WTC11 (cell line): ENCODE measurements at regions not wholly inside any gene's neighbourhood (a gene's known extent, or its start where the extent isn't known, plus 50 kb on each side); places are given as distances from the start of the nearest gene placed in this dataset.

Experiments used
- ATAC-seq: fragments of 200-7000 bp; cut with Tn5 transposase; 2 replicates; pipeline ENCODE4 v1.10.0; 2021; ENCODE audit warnings: mild to moderate bottlenecking, moderate library complexity
- CTCF ChIA-PET: fragments of 300-600 bp; sonication (Branson Sonifier 250); formaldehyde crosslinking; loops from one replicate; lab custom pipeline; 2021; ENCODE audit warnings: antibody characterized with exemption; lab: Charles Lee
- POLR2A ChIA-PET: fragments of 350-600 bp; sonication (Branson Sonifier 250); formaldehyde crosslinking; loops from one replicate; lab custom pipeline; 2021; ENCODE audit warnings: antibody characterized with exemption; lab: Charles Lee
- DNase-seq: peaks from one replicate; pipeline ENCODE4 v3.0.0; 2021; ENCODE audit warnings: low spot score
- H3K27ac Mint-ChIP-seq: 2 replicates; pipeline ENCODE4 v1.8.0; 2021; ENCODE audit warnings: mixed read lengths
- H3K27me3 Mint-ChIP-seq: 2 replicates; pipeline ENCODE4 v1.8.0; 2021; ENCODE audit warnings: low read depth, mild to moderate bottlenecking, moderate library complexity, mixed read lengths
- H3K36me3 Mint-ChIP-seq: 2 replicates; pipeline ENCODE4 v1.8.0; 2021; ENCODE audit warnings: mixed read lengths
- H3K4me1 Mint-ChIP-seq: 2 replicates; pipeline ENCODE4 v1.8.0; 2022; ENCODE audit warnings: mixed read lengths
- H3K4me3 Mint-ChIP-seq: 2 replicates; pipeline ENCODE4 v1.8.0; 2021; ENCODE audit warnings: mild to moderate bottlenecking, moderate library complexity, mixed read lengths
- H3K9me3 Mint-ChIP-seq: 2 replicates; pipeline ENCODE4 v1.8.0; 2021; ENCODE audit warnings: mixed read lengths
- CREM ChIP-seq: sonication (generic); formaldehyde crosslinking; IDR thresholded peaks from 2 replicates; pipeline ENCODE4 v1.8.1; 2022; ENCODE audit warnings: mild to moderate bottlenecking, missing genetic modification reagents, moderate library complexity
- GABPB1 ChIP-seq: sonication (generic); formaldehyde crosslinking; IDR thresholded peaks from 2 replicates; pipeline ENCODE4 v1.8.1; 2023; ENCODE audit warnings: mild to moderate bottlenecking, missing genetic modification reagents
- GRHL2 ChIP-seq: fragments of 250-450 bp; sonication (Bioruptor Pico); IDR thresholded peaks from 2 replicates; pipeline ENCODE4 v1.8.0; 2022; ENCODE audit warnings: mild to moderate bottlenecking, moderate library complexity; ENCODE audit not compliant: insufficient replicate concordance, severe bottlenecking
- GTF2I ChIP-seq: fragments of 250-450 bp; sonication (Bioruptor Pico); conservative IDR thresholded peaks from 2 replicates; pipeline ENCODE4 v1.4.0; 2021; ENCODE audit warnings: mild to moderate bottlenecking
- HMGA2 ChIP-seq: fragments of 250-450 bp; sonication (Bioruptor Pico); IDR thresholded peaks from 2 replicates; pipeline ENCODE4 v1.4.0; 2021; ENCODE audit warnings: mild to moderate bottlenecking, moderate library complexity
- JAZF1 ChIP-seq: fragments of 250-450 bp; sonication (Bioruptor Pico); IDR thresholded peaks from 2 replicates; pipeline ENCODE4 v1.9.0; 2021; ENCODE audit warnings: moderate library complexity, mild to moderate bottlenecking, inconsistent platforms
- KAT7 ChIP-seq: sonication (generic); formaldehyde crosslinking; IDR thresholded peaks from 2 replicates; pipeline ENCODE4 v1.8.1; 2023; ENCODE audit warnings: missing genetic modification reagents, mild to moderate bottlenecking, borderline replicate concordance
- NFATC4 ChIP-seq: fragments of 250-450 bp; sonication (Bioruptor Pico); IDR thresholded peaks from 2 replicates; pipeline ENCODE4 v1.9.0; 2021; ENCODE audit warnings: mild to moderate bottlenecking
- NFYB ChIP-seq: sonication (generic); formaldehyde crosslinking; conservative IDR thresholded peaks from 2 replicates; pipeline ENCODE4 v1.8.0; 2022; ENCODE audit warnings: low read depth, missing genetic modification reagents
- NR1H2 ChIP-seq: sonication (generic); formaldehyde crosslinking; IDR thresholded peaks from 2 replicates; pipeline ENCODE4 v1.9.0; 2021; ENCODE audit warnings: mild to moderate bottlenecking, moderate library complexity, missing genetic modification reagents
- NR3C1 ChIP-seq: sonication (generic); formaldehyde crosslinking; conservative IDR thresholded peaks from 2 replicates; pipeline ENCODE4 v1.8.1; 2023; ENCODE audit warnings: low read depth, mild to moderate bottlenecking, missing genetic modification reagents
- TEAD4 ChIP-seq: sonication (generic); formaldehyde crosslinking; IDR thresholded peaks from 2 replicates; pipeline ENCODE4 v1.8.0; 2022; ENCODE audit warnings: mild to moderate bottlenecking, missing genetic modification reagents
- ZNF263 ChIP-seq: sonication (generic); formaldehyde crosslinking; IDR thresholded peaks from 2 replicates; pipeline ENCODE4 v1.8.1; 2022; ENCODE audit warnings: low read depth, mild to moderate bottlenecking, moderate library complexity, missing genetic modification reagents
- TF ChIP-seq, protein P1 (sequence below): sonication (generic); formaldehyde crosslinking; conservative IDR thresholded peaks from 2 replicates; pipeline ENCODE4 v1.8.1; 2023; ENCODE audit warnings: mild to moderate bottlenecking, low read depth, missing genetic modification reagents, moderate library complexity
- TF ChIP-seq, protein P2 (sequence below): fragments of 250-450 bp; sonication (Bioruptor Pico); IDR thresholded peaks from 2 replicates; pipeline ENCODE4 v1.9.0; 2021; ENCODE audit warnings: mild to moderate bottlenecking

- Mint-ChIP-seq H3K4me3 (no peak overlapping the region), H3K9me3 (peaks cover 28% of the 10 kb centered on the region), H3K27ac (no peak overlapping the region), H3K27me3 (peaks cover 4% of the 10 kb centered on the region; the same call in 1 of the 2 replicates), H3K4me1 (no peaks in the 10 kb centered on the region), H3K36me3 (peaks cover 42% of the 10 kb centered on the region)
- ChIA-PET CTCF (no interaction called here), POLR2A (no interaction called here)
- ATAC-seq (no peak), DNase-seq (no peak)
- TF ChIP-seq NR3C1 (CRISPR knock-in tag) = no peak
- no peak for TF ChIP-seq JAZF1
- no peak for TF ChIP-seq NFYB (CRISPR knock-in tag)
Measured at GRCh38 chr17:11094331-11094730, 146.7 kb upstream of the SHISA6 start.

GRCh38 chr17:11086646-11087340 lies 154.2 kb upstream of the SHISA6 start:
- Mint-ChIP-seq H3K36me3 (peaks cover 69% of the 10 kb centered on the region), H3K27ac (no peak overlapping the region), H3K9me3 (peaks cover 84% of the 10 kb centered on the region), H3K4me3 (no peak overlapping the region), H3K27me3 (peaks cover 52% of the 10 kb centered on the region), H3K4me1 (peaks cover 8% of the 10 kb centered on the region)
- no peak for ATAC-seq
- DNase-seq = no peak
- POLR2A ChIA-PET = no interaction called here
- CTCF ChIA-PET = no interaction called here
- TF ChIP-seq GABPB1 = no peak
- TF ChIP-seq, protein P1, sequence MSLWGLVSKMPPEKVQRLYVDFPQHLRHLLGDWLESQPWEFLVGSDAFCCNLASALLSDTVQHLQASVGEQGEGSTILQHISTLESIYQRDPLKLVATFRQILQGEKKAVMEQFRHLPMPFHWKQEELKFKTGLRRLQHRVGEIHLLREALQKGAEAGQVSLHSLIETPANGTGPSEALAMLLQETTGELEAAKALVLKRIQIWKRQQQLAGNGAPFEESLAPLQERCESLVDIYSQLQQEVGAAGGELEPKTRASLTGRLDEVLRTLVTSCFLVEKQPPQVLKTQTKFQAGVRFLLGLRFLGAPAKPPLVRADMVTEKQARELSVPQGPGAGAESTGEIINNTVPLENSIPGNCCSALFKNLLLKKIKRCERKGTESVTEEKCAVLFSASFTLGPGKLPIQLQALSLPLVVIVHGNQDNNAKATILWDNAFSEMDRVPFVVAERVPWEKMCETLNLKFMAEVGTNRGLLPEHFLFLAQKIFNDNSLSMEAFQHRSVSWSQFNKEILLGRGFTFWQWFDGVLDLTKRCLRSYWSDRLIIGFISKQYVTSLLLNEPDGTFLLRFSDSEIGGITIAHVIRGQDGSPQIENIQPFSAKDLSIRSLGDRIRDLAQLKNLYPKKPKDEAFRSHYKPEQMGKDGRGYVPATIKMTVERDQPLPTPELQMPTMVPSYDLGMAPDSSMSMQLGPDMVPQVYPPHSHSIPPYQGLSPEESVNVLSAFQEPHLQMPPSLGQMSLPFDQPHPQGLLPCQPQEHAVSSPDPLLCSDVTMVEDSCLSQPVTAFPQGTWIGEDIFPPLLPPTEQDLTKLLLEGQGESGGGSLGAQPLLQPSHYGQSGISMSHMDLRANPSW (CRISPR knock-in tag) = no peak

- ChIA-PET CTCF (no interaction called here), POLR2A (no interaction called here)
- DNase-seq (no peak), ATAC-seq (peak; percentile 47)
- Mint-ChIP-seq H3K4me3 (no peak overlapping the region), H3K4me1 (peaks cover 11% of the 10 kb centered on the region), H3K27me3 (peaks cover 57% of the 10 kb centered on the region), H3K27ac (no peak overlapping the region), H3K36me3 (peaks cover 67% of the 10 kb centered on the region), H3K9me3 (peaks cover 89% of the 10 kb centered on the region)
- TF ChIP-seq NR1H2 (no peak), GTF2I (no peak), TEAD4 (CRISPR knock-in tag) (no peak), NFATC4 (CRISPR knock-in tag) (no peak), CREM (no peak), KAT7 (no peak)
Measured at GRCh38 chr17:11082559-11082958, 158.5 kb upstream of the SHISA6 start.

DNA sequence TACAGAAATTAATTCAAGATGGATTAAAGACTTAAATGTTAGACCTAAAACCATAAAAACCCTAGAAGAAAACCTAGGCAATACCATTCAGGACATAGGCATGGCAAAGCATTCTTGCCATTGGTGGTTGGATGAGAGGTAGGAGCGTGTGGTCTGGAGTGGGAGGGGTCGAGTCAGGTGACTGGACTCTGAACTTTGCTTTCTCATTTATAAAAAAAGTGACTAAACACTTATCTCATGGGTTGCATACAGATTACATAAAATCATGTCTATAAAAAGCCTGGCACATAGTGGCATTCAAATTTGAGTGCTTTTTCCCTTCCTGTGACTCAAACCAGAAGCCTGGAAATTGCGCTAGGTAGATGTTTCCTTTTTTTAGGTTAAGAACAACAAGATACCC lies 159.7 kb upstream of the SHISA6 start:
- H3K27ac Mint-ChIP-seq = no peak overlapping the region
- peaks cover 62% of the 10 kb centered on the region for H3K36me3 Mint-ChIP-seq
- H3K27me3 Mint-ChIP-seq = peaks cover 47% of the 10 kb centered on the region
- no peak overlapping the region for H3K4me3 Mint-ChIP-seq
- CTCF ChIA-PET = no interaction called here
- no peak for ATAC-seq
- DNase-seq = no peak
- TF ChIP-seq NR1H2 = no peak
- no peak for TF ChIP-seq NFATC4 (CRISPR knock-in tag)
- TF ChIP-seq ZNF263 (CRISPR knock-in tag) = no peak
- TF ChIP-seq, protein P2, sequence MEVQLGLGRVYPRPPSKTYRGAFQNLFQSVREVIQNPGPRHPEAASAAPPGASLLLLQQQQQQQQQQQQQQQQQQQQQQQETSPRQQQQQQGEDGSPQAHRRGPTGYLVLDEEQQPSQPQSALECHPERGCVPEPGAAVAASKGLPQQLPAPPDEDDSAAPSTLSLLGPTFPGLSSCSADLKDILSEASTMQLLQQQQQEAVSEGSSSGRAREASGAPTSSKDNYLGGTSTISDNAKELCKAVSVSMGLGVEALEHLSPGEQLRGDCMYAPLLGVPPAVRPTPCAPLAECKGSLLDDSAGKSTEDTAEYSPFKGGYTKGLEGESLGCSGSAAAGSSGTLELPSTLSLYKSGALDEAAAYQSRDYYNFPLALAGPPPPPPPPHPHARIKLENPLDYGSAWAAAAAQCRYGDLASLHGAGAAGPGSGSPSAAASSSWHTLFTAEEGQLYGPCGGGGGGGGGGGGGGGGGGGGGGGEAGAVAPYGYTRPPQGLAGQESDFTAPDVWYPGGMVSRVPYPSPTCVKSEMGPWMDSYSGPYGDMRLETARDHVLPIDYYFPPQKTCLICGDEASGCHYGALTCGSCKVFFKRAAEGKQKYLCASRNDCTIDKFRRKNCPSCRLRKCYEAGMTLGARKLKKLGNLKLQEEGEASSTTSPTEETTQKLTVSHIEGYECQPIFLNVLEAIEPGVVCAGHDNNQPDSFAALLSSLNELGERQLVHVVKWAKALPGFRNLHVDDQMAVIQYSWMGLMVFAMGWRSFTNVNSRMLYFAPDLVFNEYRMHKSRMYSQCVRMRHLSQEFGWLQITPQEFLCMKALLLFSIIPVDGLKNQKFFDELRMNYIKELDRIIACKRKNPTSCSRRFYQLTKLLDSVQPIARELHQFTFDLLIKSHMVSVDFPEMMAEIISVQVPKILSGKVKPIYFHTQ (CRISPR knock-in tag) = no peak
- no peak for TF ChIP-seq NR3C1 (CRISPR knock-in tag)
- no peak for TF ChIP-seq GRHL2 (CRISPR knock-in tag)
- no peak for TF ChIP-seq HMGA2
- TF ChIP-seq GABPB1 = no peak
- TF ChIP-seq, all 79 proteins: peak for 0
- H3K4me1 Mint-ChIP-seq = peaks cover 11% of the 10 kb centered on the region
- POLR2A ChIA-PET = no interaction called here
- peaks cover 85% of the 10 kb centered on the region for H3K9me3 Mint-ChIP-seq
